PC-9 (cell line): ENCODE measurements at regions not wholly inside any gene's neighbourhood (a gene's known extent, or its start where the extent isn't known, plus 50 kb on each side); places are given as distances from the start of the nearest gene placed in this dataset.

Experiments used
- BruUV-seq: library from RNA; stranded (reverse); fragments of 400-500 nt; replicated peaks from 2 replicates; lab custom pipeline; 2021; lab: Mats Ljungman, UMichigan
- CTCF ChIA-PET: fragments of 300-600 bp; sonication (Branson Sonifier 250); formaldehyde crosslinking; loops from one replicate; lab custom pipeline; 2022; ENCODE audit warnings: antibody characterized with exemption; lab: Charles Lee
- POLR2A ChIA-PET: fragments of 300-600 bp; sonication (Branson Sonifier 250); formaldehyde crosslinking; loops from one replicate; lab custom pipeline; 2022; ENCODE audit warnings: antibody characterized with exemption; ENCODE audit not compliant: unreplicated experiment; lab: Charles Lee
- DNase-seq, 2 experiments: peaks; one replicate each; pipeline versions ENCODE4 v3.0.0 to v3.0.0-alpha.2; 2015 to 2022; ENCODE audit warnings: mixed read lengths in 1 of 2
- H2AFZ ChIP-seq: fragments of 200-600 bp; sonication (generic); 2 replicates; pipeline ENCODE4 v1.8.1; 2017; ENCODE audit warnings: antibody characterized with exemption
- H3F3A ChIP-seq: fragments of 200-600 bp; sonication (generic); 2 replicates; pipeline ENCODE4 v1.8.1; 2017; ENCODE audit warnings: antibody characterized with exemption, mild to moderate bottlenecking, low read depth; ENCODE audit not compliant: insufficient read depth
- H3K27ac ChIP-seq: fragments of 200-600 bp; sonication (generic); 2 replicates; pipeline ENCODE4 v1.6.1; 2016; ENCODE audit warnings: mixed run types
- H3K27me3 ChIP-seq: fragments of 200-600 bp; sonication (generic); 2 replicates; pipeline ENCODE4 v1.6.1; 2016; ENCODE audit warnings: low read depth, mixed run types; ENCODE audit not compliant: insufficient read depth
- H3K36me3 ChIP-seq: fragments of 200-600 bp; sonication (generic); 2 replicates; pipeline ENCODE4 v1.6.1; 2016; ENCODE audit warnings: low read depth, mixed run types
- H3K4me1 ChIP-seq: fragments of 200-600 bp; sonication (generic); replicated peaks from 2 replicates; pipeline ENCODE4 v1.6.1; 2016; ENCODE audit warnings: mixed run types; ENCODE audit not compliant: insufficient read depth
- H3K4me2 ChIP-seq: fragments of 200-600 bp; sonication (generic); 2 replicates; pipeline ENCODE4 v1.6.1; 2017; ENCODE audit warnings: mixed run types
- H3K4me3 ChIP-seq: fragments of 200-600 bp; sonication (generic); 2 replicates; pipeline ENCODE4 v1.6.1; 2016; ENCODE audit warnings: mixed run types
- H3K79me2 ChIP-seq: fragments of 200-600 bp; sonication (generic); 2 replicates; pipeline ENCODE4 v1.6.1; 2017; ENCODE audit warnings: low read depth, mixed run types
- H3K9me2 ChIP-seq: fragments of 200-600 bp; sonication (generic); 2 replicates; pipeline ENCODE4 v1.8.1; 2017; ENCODE audit warnings: mild to moderate bottlenecking; ENCODE audit not compliant: insufficient read depth
- H3K9me3 ChIP-seq: fragments of 200-600 bp; sonication (generic); 2 replicates; pipeline ENCODE4 v1.8.1; 2016; ENCODE audit warnings: low read depth; ENCODE audit not compliant: insufficient read depth
- H4K20me1 ChIP-seq: fragments of 200-600 bp; sonication (generic); 2 replicates; pipeline ENCODE4 v1.8.1; 2017; ENCODE audit not compliant: insufficient read depth
- EZH2 ChIP-seq: fragments of 200-600 bp; sonication (generic); IDR thresholded peaks from 2 replicates; pipeline ENCODE4 v1.8.0; 2017; ENCODE audit warnings: antibody characterized with exemption, low read depth
- intact Hi-C: fragments of 100-400 bp; cut with micrococcal nuclease; formaldehyde crosslinking; loops from one replicate; pipeline ENCODE4 v1.10.0; 2022; ENCODE audit not compliant: unreplicated experiment
- TF ChIP-seq, protein P1 (sequence below): fragments of 200-600 bp; sonication (generic); conservative IDR thresholded peaks from 2 replicates; pipeline ENCODE4 v1.6.1; 2017; ENCODE audit warnings: mixed run types, antibody characterized with exemption, mild to moderate bottlenecking, moderate library complexity

GRCh38 chr6:73885393-73885792, 189.4 kb downstream of the CD109 start:
- TF ChIP-seq EZH2: no peak
- Histone ChIP-seq H3K27ac (no peak overlapping the region), H3K4me1 (no peaks in the 10 kb centered on the region), H3K4me3 (no peak overlapping the region), H4K20me1 (no peaks in the 10 kb centered on the region), H3K36me3 (no peaks in the 10 kb centered on the region), H3K9me3 (no peaks in the 10 kb centered on the region), H3F3A (no peaks in the 10 kb centered on the region), H3K79me2 (no peaks in the 10 kb centered on the region), H2AFZ (no peak overlapping the region), H3K4me2 (no peak overlapping the region), H3K9me2 (no peaks in the 10 kb centered on the region), H3K27me3 (no peaks in the 10 kb centered on the region)
- ChIA-PET POLR2A (no interaction called here), CTCF (no interaction called here)
- no peak for DNase-seq
- intact Hi-C loops: no loop called here
- no TSS peak for BruUV-seq

DNA sequence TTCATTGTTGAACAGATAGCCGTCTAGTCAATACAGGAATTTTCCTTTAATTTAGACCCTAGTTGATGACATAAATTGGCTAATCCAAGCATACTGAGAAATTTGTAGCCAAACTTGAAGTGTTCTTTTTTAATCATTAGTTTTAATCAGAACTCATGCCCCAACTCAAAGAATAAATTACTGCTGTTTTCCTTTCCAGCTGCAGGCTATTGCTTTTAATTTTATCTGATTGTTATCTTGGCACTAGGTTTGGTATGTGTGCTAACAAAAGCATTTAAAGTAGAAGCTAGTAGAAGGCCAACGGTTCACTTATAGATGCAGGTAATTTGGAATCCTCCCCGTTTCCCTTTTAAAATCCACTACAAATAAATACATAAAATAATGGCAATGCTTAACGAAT, 188.5 kb downstream of the CD109 start:
- H2AFZ ChIP-seq: no peak overlapping the region

DNA sequence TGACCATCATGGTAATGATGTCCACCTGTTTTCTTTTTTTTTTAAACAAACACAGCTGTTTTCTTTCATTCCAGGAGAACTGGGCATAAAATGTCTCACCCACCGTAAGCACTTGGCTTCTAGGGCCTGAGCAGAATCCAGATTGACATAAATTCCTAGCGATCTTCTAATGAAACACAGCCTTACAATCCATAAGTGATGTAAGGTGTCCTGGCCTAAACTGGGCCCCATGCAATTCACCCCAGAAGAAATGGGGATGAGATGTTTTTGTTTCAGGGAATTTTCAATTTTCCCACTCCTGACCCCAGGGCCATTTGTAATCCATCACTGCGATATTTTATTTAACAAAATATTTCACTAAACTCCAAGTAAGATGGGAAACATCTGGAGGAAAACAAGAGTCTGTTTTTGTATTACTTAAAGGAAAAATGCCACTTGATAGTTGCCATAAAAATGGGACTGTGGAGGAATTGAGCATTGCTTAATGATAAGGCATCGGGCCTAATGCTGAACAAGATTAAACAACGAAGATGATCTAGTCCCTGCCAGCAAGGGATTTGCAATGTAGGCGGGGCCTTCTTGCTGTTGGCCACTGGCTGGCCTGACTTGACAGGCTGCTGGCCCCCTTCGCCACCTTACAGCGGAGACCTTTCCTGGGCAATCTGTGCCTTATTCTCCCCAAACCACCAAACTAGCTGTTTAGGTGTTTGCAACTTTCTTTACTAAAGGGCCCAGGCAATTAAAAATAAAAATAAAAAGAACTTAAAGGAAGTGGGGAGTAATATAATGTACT, 183.7 kb downstream of the CD109 start:
- H3F3A ChIP-seq: no peaks in the 10 kb centered on the region
- H3K4me3 ChIP-seq: no peak overlapping the region
- no peaks in the 10 kb centered on the region for H3K9me2 ChIP-seq
- CTCF ChIA-PET: no interaction called here
- no peaks in the 10 kb centered on the region for H3K9me3 ChIP-seq
- no peaks in the 10 kb centered on the region for H3K4me1 ChIP-seq
- H4K20me1 ChIP-seq: no peaks in the 10 kb centered on the region
- BruUV-seq: no TSS peak
- POLR2A ChIA-PET: no interaction called here
- H3K27ac ChIP-seq: no peak overlapping the region
- intact Hi-C loops: no loop called here
- no peaks in the 10 kb centered on the region for H3K79me2 ChIP-seq
- TF ChIP-seq, protein P1, sequence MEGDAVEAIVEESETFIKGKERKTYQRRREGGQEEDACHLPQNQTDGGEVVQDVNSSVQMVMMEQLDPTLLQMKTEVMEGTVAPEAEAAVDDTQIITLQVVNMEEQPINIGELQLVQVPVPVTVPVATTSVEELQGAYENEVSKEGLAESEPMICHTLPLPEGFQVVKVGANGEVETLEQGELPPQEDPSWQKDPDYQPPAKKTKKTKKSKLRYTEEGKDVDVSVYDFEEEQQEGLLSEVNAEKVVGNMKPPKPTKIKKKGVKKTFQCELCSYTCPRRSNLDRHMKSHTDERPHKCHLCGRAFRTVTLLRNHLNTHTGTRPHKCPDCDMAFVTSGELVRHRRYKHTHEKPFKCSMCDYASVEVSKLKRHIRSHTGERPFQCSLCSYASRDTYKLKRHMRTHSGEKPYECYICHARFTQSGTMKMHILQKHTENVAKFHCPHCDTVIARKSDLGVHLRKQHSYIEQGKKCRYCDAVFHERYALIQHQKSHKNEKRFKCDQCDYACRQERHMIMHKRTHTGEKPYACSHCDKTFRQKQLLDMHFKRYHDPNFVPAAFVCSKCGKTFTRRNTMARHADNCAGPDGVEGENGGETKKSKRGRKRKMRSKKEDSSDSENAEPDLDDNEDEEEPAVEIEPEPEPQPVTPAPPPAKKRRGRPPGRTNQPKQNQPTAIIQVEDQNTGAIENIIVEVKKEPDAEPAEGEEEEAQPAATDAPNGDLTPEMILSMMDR: no peak
- H3K36me3 ChIP-seq: no peaks in the 10 kb centered on the region
- H3K27me3 ChIP-seq: no peaks in the 10 kb centered on the region
- H2AFZ ChIP-seq: no peak overlapping the region
- no peak for DNase-seq
- no peak overlapping the region for H3K4me2 ChIP-seq

More for the DNA sequence above, 188.5 kb downstream of the CD109 start:
- Histone ChIP-seq H3K4me2 (no peak overlapping the region), H3K9me2 (no peaks in the 10 kb centered on the region), H3K4me3 (no peak overlapping the region), H3K27ac (no peak overlapping the region), H3K27me3 (no peaks in the 10 kb centered on the region), H3K36me3 (no peaks in the 10 kb centered on the region), H4K20me1 (no peaks in the 10 kb centered on the region), H3K79me2 (no peaks in the 10 kb centered on the region), H3F3A (no peaks in the 10 kb centered on the region), H3K9me3 (no peaks in the 10 kb centered on the region), H3K4me1 (no peaks in the 10 kb centered on the region)
- ChIA-PET POLR2A (no interaction called here), CTCF (no interaction called here)
- DNase-seq: no peak
- intact Hi-C loops: no loop called here
- TF ChIP-seq EZH2: no peak
- TF ChIP-seq, protein P1: no peak
- no TSS peak for BruUV-seq
